ENCODE measurements at regions not wholly inside any gene's neighbourhood (a gene's known extent, or its start where the extent isn't known, plus 50 kb on each side); places are given as distances from the start of the nearest gene placed in this dataset.
A peak's percentile ranks its signal among the peaks of the same experiment; 100 is the strongest.

DNA sequence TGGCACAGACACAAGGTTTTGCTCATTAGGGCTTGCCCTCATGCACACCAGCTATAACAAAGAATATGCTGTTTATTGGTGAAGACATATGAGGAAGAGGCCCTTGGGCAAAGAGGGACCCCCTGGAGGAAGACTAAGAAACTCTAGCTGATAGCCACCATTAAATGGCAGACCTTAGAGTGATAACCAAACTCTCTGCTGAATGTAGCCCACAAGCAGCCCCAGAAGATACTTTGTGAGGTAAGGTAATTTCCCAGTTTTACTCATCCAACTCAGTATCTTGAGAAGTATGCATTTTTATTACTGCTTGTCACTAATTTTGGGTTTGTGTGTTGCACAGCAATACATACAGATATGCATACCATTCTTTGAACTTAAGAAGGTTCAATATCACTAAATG is 563.3 kb downstream of the DOK5 start:
- ChIA-PET CTCF (no interaction called here), POLR2A (ENCODE audit: low non-redundant PET) (no interaction called here)
- H3K27ac ChIP-seq, result no peak overlapping the region
- TF ChIP-seq CTCF (conservative IDR thresholded peaks at IDR 0.05; ENCODE audit: low read depth), result no peak
- no peak for DNase-seq (ENCODE audit: low spot score)

- no peak for DNase-seq (ENCODE audit: low spot score)
- no peak for TF ChIP-seq CTCF (conservative IDR thresholded peaks at IDR 0.05; ENCODE audit: low read depth)
- ChIA-PET POLR2A (ENCODE audit: low non-redundant PET) (no interaction called here), CTCF (no interaction called here)
- no peak overlapping the region for H3K27ac ChIP-seq
These were observed 556.6 kb downstream of the DOK5 start for GRCh38 chr20:55031971-55032370.

- no peak overlapping the region for H3K27ac ChIP-seq
- ChIA-PET CTCF (no interaction called here), POLR2A (ENCODE audit: low non-redundant PET) (no interaction called here)
- no peak for DNase-seq (ENCODE audit: low spot score)
- no peak for TF ChIP-seq CTCF (conservative IDR thresholded peaks at IDR 0.05; ENCODE audit: low read depth)
These were observed 539.4 kb downstream of the DOK5 start for GRCh38 chr20:55014766-55015165.

GRCh38 chr20:55010761-55011160 is 535.4 kb downstream of the DOK5 start:
- no peak for TF ChIP-seq CTCF (conservative IDR thresholded peaks at IDR 0.05; ENCODE audit: low read depth)
- H3K27ac ChIP-seq, result no peak overlapping the region
- ChIA-PET POLR2A (ENCODE audit: low non-redundant PET) (no interaction called here), CTCF (interaction anchor here (0.7 kb wide), 1 partner anchor 32 kb away, joined by 3 read pairs; no protein-coding TSS in a partner anchor)
- DNase-seq (ENCODE audit: low spot score), result no peak

DNA sequence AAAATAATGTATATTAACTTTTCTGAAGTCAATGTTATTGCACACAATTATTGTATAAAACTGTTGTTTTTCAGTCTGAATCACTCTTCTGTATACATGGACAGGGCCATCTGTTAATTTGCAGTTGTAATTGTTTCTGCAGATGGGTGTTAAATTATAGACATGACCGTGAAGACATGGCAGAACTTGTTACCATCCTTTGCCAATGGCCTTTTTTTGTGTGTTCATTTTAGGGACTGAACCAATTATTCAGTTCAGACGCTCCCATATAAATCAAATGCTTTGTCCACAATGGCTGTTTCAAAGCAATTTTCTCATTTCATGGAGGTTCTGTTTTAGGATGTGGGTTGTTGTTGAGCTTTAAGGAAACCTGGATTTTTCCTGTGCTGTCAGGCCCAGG is 533.7 kb downstream of the DOK5 start:
- no peak for DNase-seq (ENCODE audit: low spot score)
- CTCF ChIA-PET, result interaction anchor here (0.7 kb wide), 1 partner anchor 92 kb away, joined by 7 read pairs; no protein-coding TSS in a partner anchor
- POLR2A ChIA-PET (ENCODE audit: low non-redundant PET), result no interaction called here
- no peak overlapping the region for H3K27ac ChIP-seq
- TF ChIP-seq CTCF (conservative IDR thresholded peaks at IDR 0.05; ENCODE audit: low read depth), result no peak

DNA sequence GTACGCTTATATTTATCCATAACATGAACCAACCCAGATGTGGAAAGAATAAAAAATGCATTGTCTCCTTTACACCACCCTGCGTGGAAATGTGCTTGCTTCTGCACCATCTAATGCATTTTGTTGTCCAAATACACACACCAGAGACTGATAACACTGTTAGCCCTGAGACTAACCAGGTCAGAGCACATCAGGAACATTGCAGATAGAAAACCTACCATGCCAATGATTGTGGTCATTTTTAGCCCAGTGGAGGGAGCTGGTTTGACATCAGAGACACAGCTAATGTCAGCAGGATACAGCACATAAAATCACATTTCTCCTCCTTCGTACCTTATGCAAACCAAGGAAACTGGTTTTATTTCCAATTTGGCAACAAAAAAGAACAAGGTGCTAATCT is 528.7 kb downstream of the DOK5 start:
- TF ChIP-seq CTCF (conservative IDR thresholded peaks at IDR 0.05; ENCODE audit: low read depth), result no peak
- CTCF ChIA-PET, result no interaction called here
- no peak overlapping the region for H3K27ac ChIP-seq
- POLR2A ChIA-PET (ENCODE audit: low non-redundant PET), result no interaction called here
- no peak for DNase-seq (ENCODE audit: low spot score)

GRCh38 chr20:54995553-54995952 is 520.2 kb downstream of the DOK5 start:
- no peak for TF ChIP-seq CTCF (conservative IDR thresholded peaks at IDR 0.05; ENCODE audit: low read depth)
- CTCF ChIA-PET, result interaction anchor here (0.8 kb wide), 1 partner anchor 14 kb away, joined by 3 read pairs; no protein-coding TSS in a partner anchor
- H3K27ac ChIP-seq, result no peak overlapping the region
- POLR2A ChIA-PET (ENCODE audit: low non-redundant PET), result no interaction called here
- DNase-seq (ENCODE audit: low spot score), result peak; percentile 21

Data from RWPE1 (cell line).